Liver (tissue), 8 donors: ENCODE measurements at regions not wholly inside any gene's neighbourhood (a gene's known extent, or its start where the extent isn't known, plus 50 kb on each side); places are given as distances from the start of the nearest gene placed in this dataset.

ENCODE experiments used
- DNase-seq: peaks from one replicate; pipeline ENCODE4 v3.0.0-alpha.2; 2017; ENCODE audit warnings: low spot score
- H3K27ac ChIP-seq, 2 donors: one replicate each; pipeline ENCODE4 v1.7.0; 2013; ENCODE audit warnings: inconsistent platforms in 2 of 2, low read length in 2 of 2, control low read depth in 1 of 2, low read depth in 1 of 2, mild to moderate bottlenecking in 1 of 2
- H3K27me3 ChIP-seq, 4 donors: one replicate each; pipeline versions ENCODE4 v1.6.1 to v1.7.0; 2013; ENCODE audit warnings: low read length in 3 of 4, inconsistent platforms in 1 of 4, mild to moderate bottlenecking in 1 of 4, moderate library complexity in 1 of 4; ENCODE audit not compliant: control insufficient read depth in 4 of 4, insufficient read depth in 4 of 4
- H3K36me3 ChIP-seq, 4 donors: one replicate each; pipeline versions ENCODE4 v1.6.1 to v1.7.0; 2013; ENCODE audit warnings: low read length in 3 of 4, mild to moderate bottlenecking in 3 of 4, low read depth in 1 of 4, moderate library complexity in 1 of 4; ENCODE audit not compliant: control insufficient read depth in 4 of 4, insufficient read depth in 3 of 4
- H3K4me1 ChIP-seq, 4 donors: one replicate each; pipeline versions ENCODE4 v1.6.1 to v1.7.0; 2013; ENCODE audit warnings: low read length in 3 of 4, mild to moderate bottlenecking in 3 of 4, moderate library complexity in 1 of 4; ENCODE audit not compliant: control insufficient read depth in 4 of 4, insufficient read depth in 4 of 4
- H3K4me3 ChIP-seq, 3 donors: one replicate each; pipeline versions ENCODE4 v1.6.1 to v1.7.0; 2013; ENCODE audit warnings: low read length in 3 of 3, control low read depth in 1 of 3, low read depth in 1 of 3, mild to moderate bottlenecking in 1 of 3
- H3K9ac ChIP-seq, 2 donors: one replicate each; pipeline ENCODE4 v1.7.0; 2013; ENCODE audit warnings: low read length in 2 of 2, mild to moderate bottlenecking in 2 of 2, moderate library complexity in 2 of 2, control low read depth in 1 of 2, low read depth in 1 of 2
- H3K9me3 ChIP-seq, 4 donors: one replicate each; pipeline versions ENCODE4 v1.6.1 to v1.7.0; 2013; ENCODE audit warnings: low read length in 3 of 4; ENCODE audit not compliant: control insufficient read depth in 4 of 4
- EGR1 ChIP-seq, 2 donors: IDR thresholded peaks; 2 replicates each; pipeline ENCODE4 v1.6.1; 2016 to 2018; ENCODE audit warnings: antibody characterized with exemption in 2 of 2, low read depth in 2 of 2
- FOXA1 ChIP-seq: IDR thresholded peaks from 2 replicates; pipeline ENCODE4 v1.6.1; 2016; ENCODE audit warnings: antibody characterized with exemption
- FOXA2 ChIP-seq: IDR thresholded peaks from 2 replicates; pipeline ENCODE4 v1.6.1; 2016; ENCODE audit warnings: antibody characterized with exemption
- HNF4A ChIP-seq, 2 donors: conservative IDR thresholded peaks; 2 replicates each; pipeline ENCODE4 v1.6.1; 2016; ENCODE audit warnings: antibody characterized with exemption in 2 of 2, mild to moderate bottlenecking in 2 of 2
- HNF4G ChIP-seq: IDR thresholded peaks from 2 replicates; pipeline ENCODE4 v1.6.1; 2016; ENCODE audit warnings: antibody characterized with exemption
- JUND ChIP-seq, 2 donors: IDR thresholded peaks; 2 replicates each; pipeline ENCODE4 v1.6.1; 2016; ENCODE audit warnings: antibody characterized with exemption in 2 of 2
- RAD21 ChIP-seq, 2 donors: IDR thresholded peaks; 2 replicates each; pipeline ENCODE4 v1.6.1; 2016; ENCODE audit warnings: antibody characterized with exemption in 2 of 2, mild to moderate bottlenecking in 2 of 2
- RXRA ChIP-seq, 2 donors: IDR thresholded peaks; 2 replicates each; pipeline ENCODE4 v1.6.1; 2017 to 2018; ENCODE audit warnings: antibody characterized with exemption in 2 of 2, mild to moderate bottlenecking in 1 of 2
- SP1 ChIP-seq: IDR thresholded peaks from 2 replicates; pipeline ENCODE4 v1.6.1; 2018; ENCODE audit warnings: antibody characterized with exemption, mild to moderate bottlenecking
- TAF1 ChIP-seq: conservative IDR thresholded peaks from 2 replicates; pipeline ENCODE4 v1.6.1; 2016; ENCODE audit warnings: antibody characterized with exemption, mild to moderate bottlenecking
- YY1 ChIP-seq: IDR thresholded peaks from 2 replicates; pipeline ENCODE4 v1.6.1; 2016; ENCODE audit warnings: antibody characterized with exemption, mild to moderate bottlenecking
- WGBS: extraction: QIAGEN DNeasy Blood & Tissue Kit; methylation state at CpG from one replicate; pipeline ENCODE4 v1.1.7; 2013; 5-methylcytosine and 5-hydroxymethylcytosine counted together
- TF ChIP-seq, protein P1 (sequence below): IDR thresholded peaks from 2 replicates; pipeline ENCODE4 v1.6.1; 2016; ENCODE audit warnings: antibody characterized with exemption
- TF ChIP-seq, protein P2 (sequence below): IDR thresholded peaks from 2 replicates; pipeline ENCODE4 v1.6.1; 2016; ENCODE audit warnings: antibody characterized with exemption
- TF ChIP-seq, protein P3 (sequence below): fragments of 150-350 bp; IDR thresholded peaks from 2 replicates; pipeline ENCODE4 v1.5.1; 2017; ENCODE audit warnings: improper control_type of control experiment, low read depth, low read length; ENCODE audit not compliant: missing input control
- TF ChIP-seq, protein P4 (sequence below): IDR thresholded peaks from 2 replicates; pipeline ENCODE4 v1.6.1; 2016; ENCODE audit warnings: antibody characterized with exemption
- TF ChIP-seq, protein P5 (sequence below): IDR thresholded peaks from 2 replicates; pipeline ENCODE4 v1.6.1; 2016; ENCODE audit warnings: antibody characterized with exemption, mild to moderate bottlenecking
- donor health status: healthy.
- donor health status: healthy.
- donor health status: healthy.
- donor health status: healthy.
- donor health status: healthy.

DNA sequence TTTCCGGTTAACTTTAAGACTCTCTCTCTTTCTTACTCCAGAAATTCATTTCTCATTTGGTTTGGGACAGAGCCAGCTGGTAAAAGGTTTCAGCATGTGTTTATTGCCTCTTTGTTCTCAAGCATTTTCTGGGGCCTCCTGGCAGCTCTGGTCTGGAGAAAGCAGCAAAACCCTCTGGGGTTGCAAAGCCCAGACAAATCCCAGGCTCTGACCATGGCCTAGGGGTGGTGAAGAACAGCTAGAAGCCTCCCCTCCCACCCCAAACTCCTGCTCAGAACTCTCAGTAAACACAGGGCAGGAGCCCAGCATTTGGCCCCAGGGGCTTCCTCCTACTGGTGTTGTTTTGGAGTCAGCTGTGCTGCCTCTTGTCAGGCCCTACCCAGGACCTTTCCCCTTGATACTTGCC is 124.2 kb upstream of the SERP2 start:
- no peak overlapping the region for H3K27ac ChIP-seq
- WGBS: 76% methylated on average over 1 of the region's 1 CpG

DNA sequence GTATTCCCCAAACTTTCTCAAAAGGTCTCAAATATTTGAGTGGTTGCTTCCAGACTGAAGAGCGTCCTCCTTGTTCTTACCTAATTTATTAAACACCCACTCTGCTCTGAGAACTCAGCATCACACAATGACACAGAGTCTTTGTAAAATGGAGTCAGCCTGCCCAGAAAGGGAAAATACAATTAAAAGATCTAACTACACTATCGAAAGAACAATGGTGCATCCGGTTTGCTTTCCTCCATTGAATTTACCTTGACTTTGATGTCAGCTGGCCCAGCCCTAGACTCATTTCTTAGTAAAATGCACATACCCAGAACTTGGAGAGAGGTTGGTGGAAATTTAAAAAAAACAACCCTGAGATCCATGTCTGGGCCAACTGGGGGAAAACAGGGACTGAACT is 120.7 kb upstream of the SERP2 start:
- no peak overlapping the region for H3K4me3 ChIP-seq
- H3K4me1 ChIP-seq: no peaks in the 10 kb centered on the region
- no peak for DNase-seq
- TF ChIP-seq, protein P1, sequence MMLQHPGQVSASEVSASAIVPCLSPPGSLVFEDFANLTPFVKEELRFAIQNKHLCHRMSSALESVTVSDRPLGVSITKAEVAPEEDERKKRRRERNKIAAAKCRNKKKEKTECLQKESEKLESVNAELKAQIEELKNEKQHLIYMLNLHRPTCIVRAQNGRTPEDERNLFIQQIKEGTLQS: no peak
- TF ChIP-seq RAD21 (IDR thresholded peaks at IDR 0.05) (no peak), SP1 (no peak), JUND (IDR thresholded peaks at IDR 0.05) (no peak), EGR1 (IDR thresholded peaks at IDR 0.05; ENCODE audit: low read depth in 2 of 2) (no peak), FOXA2 (no peak), RXRA (IDR thresholded peaks at IDR 0.05) (no peak), HNF4A (conservative IDR thresholded peaks at IDR 0.05) (no peak), HNF4G (no peak), TAF1 (no peak), YY1 (no peak), FOXA1 (no peak)
- TF ChIP-seq, protein P2, sequence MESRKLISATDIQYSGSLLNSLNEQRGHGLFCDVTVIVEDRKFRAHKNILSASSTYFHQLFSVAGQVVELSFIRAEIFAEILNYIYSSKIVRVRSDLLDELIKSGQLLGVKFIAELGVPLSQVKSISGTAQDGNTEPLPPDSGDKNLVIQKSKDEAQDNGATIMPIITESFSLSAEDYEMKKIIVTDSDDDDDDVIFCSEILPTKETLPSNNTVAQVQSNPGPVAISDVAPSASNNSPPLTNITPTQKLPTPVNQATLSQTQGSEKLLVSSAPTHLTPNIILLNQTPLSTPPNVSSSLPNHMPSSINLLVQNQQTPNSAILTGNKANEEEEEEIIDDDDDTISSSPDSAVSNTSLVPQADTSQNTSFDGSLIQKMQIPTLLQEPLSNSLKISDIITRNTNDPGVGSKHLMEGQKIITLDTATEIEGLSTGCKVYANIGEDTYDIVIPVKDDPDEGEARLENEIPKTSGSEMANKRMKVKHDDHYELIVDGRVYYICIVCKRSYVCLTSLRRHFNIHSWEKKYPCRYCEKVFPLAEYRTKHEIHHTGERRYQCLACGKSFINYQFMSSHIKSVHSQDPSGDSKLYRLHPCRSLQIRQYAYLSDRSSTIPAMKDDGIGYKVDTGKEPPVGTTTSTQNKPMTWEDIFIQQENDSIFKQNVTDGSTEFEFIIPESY: no peak
- TF ChIP-seq, protein P3, sequence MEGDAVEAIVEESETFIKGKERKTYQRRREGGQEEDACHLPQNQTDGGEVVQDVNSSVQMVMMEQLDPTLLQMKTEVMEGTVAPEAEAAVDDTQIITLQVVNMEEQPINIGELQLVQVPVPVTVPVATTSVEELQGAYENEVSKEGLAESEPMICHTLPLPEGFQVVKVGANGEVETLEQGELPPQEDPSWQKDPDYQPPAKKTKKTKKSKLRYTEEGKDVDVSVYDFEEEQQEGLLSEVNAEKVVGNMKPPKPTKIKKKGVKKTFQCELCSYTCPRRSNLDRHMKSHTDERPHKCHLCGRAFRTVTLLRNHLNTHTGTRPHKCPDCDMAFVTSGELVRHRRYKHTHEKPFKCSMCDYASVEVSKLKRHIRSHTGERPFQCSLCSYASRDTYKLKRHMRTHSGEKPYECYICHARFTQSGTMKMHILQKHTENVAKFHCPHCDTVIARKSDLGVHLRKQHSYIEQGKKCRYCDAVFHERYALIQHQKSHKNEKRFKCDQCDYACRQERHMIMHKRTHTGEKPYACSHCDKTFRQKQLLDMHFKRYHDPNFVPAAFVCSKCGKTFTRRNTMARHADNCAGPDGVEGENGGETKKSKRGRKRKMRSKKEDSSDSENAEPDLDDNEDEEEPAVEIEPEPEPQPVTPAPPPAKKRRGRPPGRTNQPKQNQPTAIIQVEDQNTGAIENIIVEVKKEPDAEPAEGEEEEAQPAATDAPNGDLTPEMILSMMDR: no peak
- TF ChIP-seq, protein P4, sequence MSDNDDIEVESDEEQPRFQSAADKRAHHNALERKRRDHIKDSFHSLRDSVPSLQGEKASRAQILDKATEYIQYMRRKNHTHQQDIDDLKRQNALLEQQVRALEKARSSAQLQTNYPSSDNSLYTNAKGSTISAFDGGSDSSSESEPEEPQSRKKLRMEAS: no peak
- TF ChIP-seq, protein P5, sequence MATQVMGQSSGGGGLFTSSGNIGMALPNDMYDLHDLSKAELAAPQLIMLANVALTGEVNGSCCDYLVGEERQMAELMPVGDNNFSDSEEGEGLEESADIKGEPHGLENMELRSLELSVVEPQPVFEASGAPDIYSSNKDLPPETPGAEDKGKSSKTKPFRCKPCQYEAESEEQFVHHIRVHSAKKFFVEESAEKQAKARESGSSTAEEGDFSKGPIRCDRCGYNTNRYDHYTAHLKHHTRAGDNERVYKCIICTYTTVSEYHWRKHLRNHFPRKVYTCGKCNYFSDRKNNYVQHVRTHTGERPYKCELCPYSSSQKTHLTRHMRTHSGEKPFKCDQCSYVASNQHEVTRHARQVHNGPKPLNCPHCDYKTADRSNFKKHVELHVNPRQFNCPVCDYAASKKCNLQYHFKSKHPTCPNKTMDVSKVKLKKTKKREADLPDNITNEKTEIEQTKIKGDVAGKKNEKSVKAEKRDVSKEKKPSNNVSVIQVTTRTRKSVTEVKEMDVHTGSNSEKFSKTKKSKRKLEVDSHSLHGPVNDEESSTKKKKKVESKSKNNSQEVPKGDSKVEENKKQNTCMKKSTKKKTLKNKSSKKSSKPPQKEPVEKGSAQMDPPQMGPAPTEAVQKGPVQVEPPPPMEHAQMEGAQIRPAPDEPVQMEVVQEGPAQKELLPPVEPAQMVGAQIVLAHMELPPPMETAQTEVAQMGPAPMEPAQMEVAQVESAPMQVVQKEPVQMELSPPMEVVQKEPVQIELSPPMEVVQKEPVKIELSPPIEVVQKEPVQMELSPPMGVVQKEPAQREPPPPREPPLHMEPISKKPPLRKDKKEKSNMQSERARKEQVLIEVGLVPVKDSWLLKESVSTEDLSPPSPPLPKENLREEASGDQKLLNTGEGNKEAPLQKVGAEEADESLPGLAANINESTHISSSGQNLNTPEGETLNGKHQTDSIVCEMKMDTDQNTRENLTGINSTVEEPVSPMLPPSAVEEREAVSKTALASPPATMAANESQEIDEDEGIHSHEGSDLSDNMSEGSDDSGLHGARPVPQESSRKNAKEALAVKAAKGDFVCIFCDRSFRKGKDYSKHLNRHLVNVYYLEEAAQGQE: no peak
- H3K27ac ChIP-seq: no peak overlapping the region
- no peaks in the 10 kb centered on the region for H3K9me3 ChIP-seq
- no peaks in the 10 kb centered on the region for H3K36me3 ChIP-seq
- H3K27me3 ChIP-seq: no peaks in the 10 kb centered on the region
- no peak overlapping the region for H3K9ac ChIP-seq
- WGBS: 95% methylated on average over 3 of the region's 3 CpGs

More for the DNA sequence above, 124.2 kb upstream of the SERP2 start:
- H3K4me1 ChIP-seq: no peaks in the 10 kb centered on the region
- no peak for TF ChIP-seq SP1
- TF ChIP-seq, protein P2: no peak
- TF ChIP-seq, protein P3: no peak
- TF ChIP-seq RAD21 (IDR thresholded peaks at IDR 0.05): no peak
- no peak for TF ChIP-seq JUND (IDR thresholded peaks at IDR 0.05)
- TF ChIP-seq, protein P1: no peak
- no peaks in the 10 kb centered on the region for H3K27me3 ChIP-seq
- no peak overlapping the region for H3K9ac ChIP-seq
- H3K36me3 ChIP-seq: no peaks in the 10 kb centered on the region
- no peak overlapping the region for H3K4me3 ChIP-seq
- no peak for DNase-seq
- H3K9me3 ChIP-seq: no peaks in the 10 kb centered on the region
